NB4 (cell line): ENCODE measurements at regions not wholly inside any gene's neighbourhood (a gene's known extent, or its start where the extent isn't known, plus 50 kb on each side); places are given as distances from the start of the nearest gene placed in this dataset.

ENCODE experiments used
- MYC ChIP-seq: IDR thresholded peaks from 2 replicates; pipeline ENCODE4 v1.6.1; 2011; ENCODE audit warnings: low read depth, low read length
- POLR2A ChIP-seq: IDR thresholded peaks from 2 replicates; pipeline ENCODE4 v1.6.1; 2011; ENCODE audit warnings: mild to moderate bottlenecking; ENCODE audit not compliant: insufficient read length; ENCODE audit errors: extremely low read depth
- TF ChIP-seq, protein P1 (sequence below): IDR thresholded peaks from one replicate; pipeline ENCODE4 v1.5.1; 2012; ENCODE audit warnings: low read depth, low read length
- TF ChIP-seq, protein P2 (sequence below): IDR thresholded peaks from 2 replicates; pipeline ENCODE4 v1.6.1; 2011; ENCODE audit warnings: low read depth, low read length

DNA sequence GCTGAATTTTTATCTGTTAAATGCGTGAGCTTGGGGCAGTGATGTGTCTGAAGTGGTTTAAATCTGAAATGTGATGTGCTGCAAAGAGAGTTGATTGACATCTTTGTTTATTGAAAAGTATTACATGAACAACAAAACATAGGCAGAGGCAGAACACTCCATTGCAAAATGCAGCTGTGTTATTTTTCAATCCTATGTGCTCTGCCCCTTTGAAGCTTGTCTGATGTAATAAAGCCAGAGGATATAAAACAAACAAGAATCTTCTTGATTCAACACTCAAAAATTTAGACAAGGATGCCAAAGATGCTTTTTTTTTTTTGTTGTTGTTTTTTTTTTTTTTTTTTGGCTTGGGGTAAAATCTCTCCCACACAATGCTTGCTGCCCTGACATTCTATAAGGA lies 482.4 kb upstream of the MMS22L start:
- TF ChIP-seq, protein P1, sequence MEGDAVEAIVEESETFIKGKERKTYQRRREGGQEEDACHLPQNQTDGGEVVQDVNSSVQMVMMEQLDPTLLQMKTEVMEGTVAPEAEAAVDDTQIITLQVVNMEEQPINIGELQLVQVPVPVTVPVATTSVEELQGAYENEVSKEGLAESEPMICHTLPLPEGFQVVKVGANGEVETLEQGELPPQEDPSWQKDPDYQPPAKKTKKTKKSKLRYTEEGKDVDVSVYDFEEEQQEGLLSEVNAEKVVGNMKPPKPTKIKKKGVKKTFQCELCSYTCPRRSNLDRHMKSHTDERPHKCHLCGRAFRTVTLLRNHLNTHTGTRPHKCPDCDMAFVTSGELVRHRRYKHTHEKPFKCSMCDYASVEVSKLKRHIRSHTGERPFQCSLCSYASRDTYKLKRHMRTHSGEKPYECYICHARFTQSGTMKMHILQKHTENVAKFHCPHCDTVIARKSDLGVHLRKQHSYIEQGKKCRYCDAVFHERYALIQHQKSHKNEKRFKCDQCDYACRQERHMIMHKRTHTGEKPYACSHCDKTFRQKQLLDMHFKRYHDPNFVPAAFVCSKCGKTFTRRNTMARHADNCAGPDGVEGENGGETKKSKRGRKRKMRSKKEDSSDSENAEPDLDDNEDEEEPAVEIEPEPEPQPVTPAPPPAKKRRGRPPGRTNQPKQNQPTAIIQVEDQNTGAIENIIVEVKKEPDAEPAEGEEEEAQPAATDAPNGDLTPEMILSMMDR, result no peak
- no peak for TF ChIP-seq POLR2A
- TF ChIP-seq, protein P2, sequence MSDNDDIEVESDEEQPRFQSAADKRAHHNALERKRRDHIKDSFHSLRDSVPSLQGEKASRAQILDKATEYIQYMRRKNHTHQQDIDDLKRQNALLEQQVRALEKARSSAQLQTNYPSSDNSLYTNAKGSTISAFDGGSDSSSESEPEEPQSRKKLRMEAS, result no peak
- no peak for TF ChIP-seq MYC
